WTC11 (cell line): ENCODE measurements at regions not wholly inside any gene's neighbourhood (a gene's known extent, or its start where the extent isn't known, plus 50 kb on each side); places are given as distances from the start of the nearest gene placed in this dataset.

ENCODE experiments used
- ATAC-seq: fragments of 200-7000 bp; cut with Tn5 transposase; 2 replicates; pipeline ENCODE4 v1.10.0; 2021; ENCODE audit warnings: mild to moderate bottlenecking, moderate library complexity
- CTCF ChIA-PET: fragments of 300-600 bp; sonication (Branson Sonifier 250); formaldehyde crosslinking; loops from one replicate; lab custom pipeline; 2021; ENCODE audit warnings: antibody characterized with exemption; lab: Charles Lee
- POLR2A ChIA-PET: fragments of 350-600 bp; sonication (Branson Sonifier 250); formaldehyde crosslinking; loops from one replicate; lab custom pipeline; 2021; ENCODE audit warnings: antibody characterized with exemption; lab: Charles Lee
- DNase-seq: peaks from one replicate; pipeline ENCODE4 v3.0.0; 2021; ENCODE audit warnings: low spot score
- H3K27ac Mint-ChIP-seq: 2 replicates; pipeline ENCODE4 v1.8.0; 2021; ENCODE audit warnings: mixed read lengths
- H3K27me3 Mint-ChIP-seq: 2 replicates; pipeline ENCODE4 v1.8.0; 2021; ENCODE audit warnings: low read depth, mild to moderate bottlenecking, moderate library complexity, mixed read lengths
- H3K36me3 Mint-ChIP-seq: 2 replicates; pipeline ENCODE4 v1.8.0; 2021; ENCODE audit warnings: mixed read lengths
- H3K4me1 Mint-ChIP-seq: 2 replicates; pipeline ENCODE4 v1.8.0; 2022; ENCODE audit warnings: mixed read lengths
- H3K4me3 Mint-ChIP-seq: 2 replicates; pipeline ENCODE4 v1.8.0; 2021; ENCODE audit warnings: mild to moderate bottlenecking, moderate library complexity, mixed read lengths
- H3K9me3 Mint-ChIP-seq: 2 replicates; pipeline ENCODE4 v1.8.0; 2021; ENCODE audit warnings: mixed read lengths
- ELF4 ChIP-seq: sonication (generic); formaldehyde crosslinking; IDR thresholded peaks from 2 replicates; pipeline ENCODE4 v1.8.1; 2022; ENCODE audit warnings: low read depth, mild to moderate bottlenecking, moderate library complexity, missing genetic modification reagents
- GABPB1 ChIP-seq: sonication (generic); formaldehyde crosslinking; IDR thresholded peaks from 2 replicates; pipeline ENCODE4 v1.8.1; 2023; ENCODE audit warnings: mild to moderate bottlenecking, missing genetic modification reagents
- JAZF1 ChIP-seq: fragments of 250-450 bp; sonication (Bioruptor Pico); IDR thresholded peaks from 2 replicates; pipeline ENCODE4 v1.9.0; 2021; ENCODE audit warnings: moderate library complexity, mild to moderate bottlenecking, inconsistent platforms
- JUN ChIP-seq: sonication (generic); formaldehyde crosslinking; IDR thresholded peaks from 2 replicates; pipeline ENCODE4 v1.8.0; 2023; ENCODE audit warnings: mild to moderate bottlenecking, missing genetic modification reagents
- KAT7 ChIP-seq: sonication (generic); formaldehyde crosslinking; IDR thresholded peaks from 2 replicates; pipeline ENCODE4 v1.8.1; 2023; ENCODE audit warnings: missing genetic modification reagents, mild to moderate bottlenecking, borderline replicate concordance
- NFYB ChIP-seq: sonication (generic); formaldehyde crosslinking; conservative IDR thresholded peaks from 2 replicates; pipeline ENCODE4 v1.8.0; 2022; ENCODE audit warnings: low read depth, missing genetic modification reagents
- PRRX2 ChIP-seq: fragments of 250-450 bp; sonication (Bioruptor Pico); IDR thresholded peaks from 2 replicates; pipeline ENCODE4 v1.8.0; 2021; ENCODE audit warnings: mild to moderate bottlenecking
- SMAD4 ChIP-seq: sonication (generic); formaldehyde crosslinking; IDR thresholded peaks from 2 replicates; pipeline ENCODE4 v1.8.0; 2022; ENCODE audit warnings: mild to moderate bottlenecking, missing genetic modification reagents
- SOX15 ChIP-seq: fragments of 250-450 bp; sonication (Bioruptor Pico); IDR thresholded peaks from 2 replicates; pipeline ENCODE4 v1.9.0; 2021; ENCODE audit warnings: mild to moderate bottlenecking
- SP1 ChIP-seq: sonication (generic); formaldehyde crosslinking; conservative IDR thresholded peaks from 2 replicates; pipeline ENCODE4 v1.8.1; 2022; ENCODE audit warnings: missing genetic modification reagents
- ZBTB21 ChIP-seq: sonication (generic); formaldehyde crosslinking; IDR thresholded peaks from 2 replicates; pipeline ENCODE4 v1.8.1; 2023; ENCODE audit warnings: mild to moderate bottlenecking, missing genetic modification reagents, borderline replicate concordance
- ZNF232 ChIP-seq: sonication (generic); formaldehyde crosslinking; IDR thresholded peaks from 2 replicates; pipeline ENCODE4 v1.8.0; 2022; ENCODE audit warnings: mild to moderate bottlenecking, missing genetic modification reagents
- ZNF671 ChIP-seq: fragments of 250-450 bp; sonication (Bioruptor Pico); IDR thresholded peaks from 2 replicates; pipeline ENCODE4 v1.8.0; 2021; ENCODE audit warnings: mild to moderate bottlenecking
- TF ChIP-seq, protein P1 (sequence below): sonication (generic); formaldehyde crosslinking; IDR thresholded peaks from 2 replicates; pipeline ENCODE4 v1.8.1; 2023; ENCODE audit warnings: mild to moderate bottlenecking, missing genetic modification reagents
- TF ChIP-seq, protein P2 (sequence below): sonication (generic); formaldehyde crosslinking; IDR thresholded peaks from 2 replicates; pipeline ENCODE4 v1.8.0; 2022; ENCODE audit warnings: mild to moderate bottlenecking, missing genetic modification reagents
- TF ChIP-seq, protein P3 (sequence below): fragments of 250-450 bp; sonication (Bioruptor Pico); IDR thresholded peaks from 2 replicates; pipeline ENCODE4 v1.9.0; 2021; ENCODE audit warnings: moderate library complexity, mild to moderate bottlenecking, inconsistent platforms, borderline replicate concordance
- TF ChIP-seq, protein P4 (sequence below): sonication (generic); formaldehyde crosslinking; IDR thresholded peaks from 2 replicates; pipeline ENCODE4 v1.8.1; 2022; ENCODE audit warnings: low read depth, mild to moderate bottlenecking, moderate library complexity, missing genetic modification reagents, borderline replicate concordance
- TF ChIP-seq, protein P5 (sequence below): sonication (generic); formaldehyde crosslinking; IDR thresholded peaks from 2 replicates; pipeline ENCODE4 v1.8.1; 2023; ENCODE audit warnings: mild to moderate bottlenecking, moderate library complexity, missing genetic modification reagents
- TF ChIP-seq, protein P6 (sequence below): sonication (generic); formaldehyde crosslinking; IDR thresholded peaks from 2 replicates; pipeline ENCODE4 v1.8.0; 2023; ENCODE audit warnings: missing genetic modification reagents, mild to moderate bottlenecking, borderline replicate concordance

DNA sequence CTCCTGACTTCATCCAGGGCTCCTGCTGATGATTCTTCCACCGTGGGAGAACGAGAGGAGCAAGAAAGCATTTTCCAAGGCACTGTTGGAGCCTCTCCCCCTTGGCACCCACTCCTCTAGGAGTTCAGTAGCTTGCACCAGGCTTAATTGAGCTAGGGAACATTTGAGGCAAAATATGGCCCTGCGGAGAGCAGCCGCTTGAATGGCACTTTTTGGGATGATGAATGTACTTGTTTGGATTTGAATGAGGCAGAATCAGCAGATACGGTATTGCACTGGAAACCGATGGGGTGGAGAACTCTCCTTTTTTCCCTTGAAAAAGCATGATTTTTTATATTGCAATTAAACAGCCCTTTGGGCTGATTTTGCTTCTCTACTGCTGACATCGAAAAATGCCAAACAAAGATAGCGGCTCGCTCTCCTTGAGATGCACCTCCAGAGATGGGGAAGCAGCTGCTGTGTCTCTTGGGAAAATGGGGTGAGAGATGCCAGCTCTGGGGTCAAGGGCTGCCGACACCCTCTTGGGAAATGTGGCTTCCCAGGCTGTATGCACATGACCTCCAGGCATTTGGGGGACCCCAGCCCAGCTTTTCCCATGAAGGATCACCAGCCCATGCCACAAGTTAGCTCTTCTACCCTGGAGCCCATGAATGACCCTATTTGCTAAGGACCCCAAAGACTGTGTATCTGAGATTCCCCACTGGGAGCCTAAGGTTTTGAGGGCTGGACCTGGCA, 55.4 kb upstream of the LRP8 start:
- Mint-ChIP-seq H3K27ac (no peak overlapping the region), H3K4me3 (no peak overlapping the region), H3K9me3 (peaks cover 13% of the 10 kb centered on the region), H3K27me3 (peaks cover 35% of the 10 kb centered on the region), H3K4me1 (peaks cover 3% of the 10 kb centered on the region), H3K36me3 (peaks cover 3% of the 10 kb centered on the region; the same call in 1 of the 2 replicates)
- DNase-seq = no peak
- ATAC-seq = no peak
- TF ChIP-seq, protein P1, sequence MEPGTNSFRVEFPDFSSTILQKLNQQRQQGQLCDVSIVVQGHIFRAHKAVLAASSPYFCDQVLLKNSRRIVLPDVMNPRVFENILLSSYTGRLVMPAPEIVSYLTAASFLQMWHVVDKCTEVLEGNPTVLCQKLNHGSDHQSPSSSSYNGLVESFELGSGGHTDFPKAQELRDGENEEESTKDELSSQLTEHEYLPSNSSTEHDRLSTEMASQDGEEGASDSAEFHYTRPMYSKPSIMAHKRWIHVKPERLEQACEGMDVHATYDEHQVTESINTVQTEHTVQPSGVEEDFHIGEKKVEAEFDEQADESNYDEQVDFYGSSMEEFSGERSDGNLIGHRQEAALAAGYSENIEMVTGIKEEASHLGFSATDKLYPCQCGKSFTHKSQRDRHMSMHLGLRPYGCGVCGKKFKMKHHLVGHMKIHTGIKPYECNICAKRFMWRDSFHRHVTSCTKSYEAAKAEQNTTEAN = no peak
- TF ChIP-seq SMAD4 (no peak), KAT7 (no peak), SP1 (CRISPR knock-in tag) (no peak), ZNF671 (CRISPR knock-in tag) (no peak), PRRX2 (CRISPR knock-in tag) (no peak), JAZF1 (no peak), SOX15 (CRISPR knock-in tag) (no peak), GABPB1 (no peak), ZNF232 (CRISPR knock-in tag) (no peak), ELF4 (CRISPR knock-in tag) (no peak), JUN (no peak), ZBTB21 (CRISPR knock-in tag) (no peak), NFYB (CRISPR knock-in tag) (no peak)
- TF ChIP-seq, protein P2, sequence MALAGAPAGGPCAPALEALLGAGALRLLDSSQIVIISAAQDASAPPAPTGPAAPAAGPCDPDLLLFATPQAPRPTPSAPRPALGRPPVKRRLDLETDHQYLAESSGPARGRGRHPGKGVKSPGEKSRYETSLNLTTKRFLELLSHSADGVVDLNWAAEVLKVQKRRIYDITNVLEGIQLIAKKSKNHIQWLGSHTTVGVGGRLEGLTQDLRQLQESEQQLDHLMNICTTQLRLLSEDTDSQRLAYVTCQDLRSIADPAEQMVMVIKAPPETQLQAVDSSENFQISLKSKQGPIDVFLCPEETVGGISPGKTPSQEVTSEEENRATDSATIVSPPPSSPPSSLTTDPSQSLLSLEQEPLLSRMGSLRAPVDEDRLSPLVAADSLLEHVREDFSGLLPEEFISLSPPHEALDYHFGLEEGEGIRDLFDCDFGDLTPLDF = no peak
- TF ChIP-seq, protein P3, sequence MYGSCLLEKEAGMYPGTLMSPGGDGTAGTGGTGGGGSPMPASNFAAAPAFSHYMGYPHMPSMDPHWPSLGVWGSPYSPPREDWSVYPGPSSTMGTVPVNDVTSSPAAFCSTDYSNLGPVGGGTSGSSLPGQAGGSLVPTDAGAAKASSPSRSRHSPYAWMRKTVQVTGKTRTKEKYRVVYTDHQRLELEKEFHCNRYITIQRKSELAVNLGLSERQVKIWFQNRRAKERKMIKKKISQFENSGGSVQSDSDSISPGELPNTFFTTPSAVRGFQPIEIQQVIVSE (CRISPR knock-in tag) = no peak
- TF ChIP-seq, protein P4, sequence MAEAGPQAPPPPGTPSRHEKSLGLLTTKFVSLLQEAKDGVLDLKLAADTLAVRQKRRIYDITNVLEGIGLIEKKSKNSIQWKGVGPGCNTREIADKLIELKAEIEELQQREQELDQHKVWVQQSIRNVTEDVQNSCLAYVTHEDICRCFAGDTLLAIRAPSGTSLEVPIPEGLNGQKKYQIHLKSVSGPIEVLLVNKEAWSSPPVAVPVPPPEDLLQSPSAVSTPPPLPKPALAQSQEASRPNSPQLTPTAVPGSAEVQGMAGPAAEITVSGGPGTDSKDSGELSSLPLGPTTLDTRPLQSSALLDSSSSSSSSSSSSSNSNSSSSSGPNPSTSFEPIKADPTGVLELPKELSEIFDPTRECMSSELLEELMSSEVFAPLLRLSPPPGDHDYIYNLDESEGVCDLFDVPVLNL (CRISPR knock-in tag) = no peak
- TF ChIP-seq, protein P5, sequence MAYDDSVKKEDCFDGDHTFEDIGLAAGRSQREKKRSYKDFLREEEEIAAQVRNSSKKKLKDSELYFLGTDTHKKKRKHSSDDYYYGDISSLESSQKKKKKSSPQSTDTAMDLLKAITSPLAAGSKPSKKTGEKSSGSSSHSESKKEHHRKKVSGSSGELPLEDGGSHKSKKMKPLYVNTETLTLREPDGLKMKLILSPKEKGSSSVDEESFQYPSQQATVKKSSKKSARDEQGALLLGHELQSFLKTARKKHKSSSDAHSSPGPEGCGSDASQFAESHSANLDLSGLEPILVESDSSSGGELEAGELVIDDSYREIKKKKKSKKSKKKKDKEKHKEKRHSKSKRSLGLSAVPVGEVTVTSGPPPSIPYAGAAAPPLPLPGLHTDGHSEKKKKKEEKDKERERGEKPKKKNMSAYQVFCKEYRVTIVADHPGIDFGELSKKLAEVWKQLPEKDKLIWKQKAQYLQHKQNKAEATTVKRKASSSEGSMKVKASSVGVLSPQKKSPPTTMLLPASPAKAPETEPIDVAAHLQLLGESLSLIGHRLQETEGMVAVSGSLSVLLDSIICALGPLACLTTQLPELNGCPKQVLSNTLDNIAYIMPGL = no peak
- TF ChIP-seq, protein P6, sequence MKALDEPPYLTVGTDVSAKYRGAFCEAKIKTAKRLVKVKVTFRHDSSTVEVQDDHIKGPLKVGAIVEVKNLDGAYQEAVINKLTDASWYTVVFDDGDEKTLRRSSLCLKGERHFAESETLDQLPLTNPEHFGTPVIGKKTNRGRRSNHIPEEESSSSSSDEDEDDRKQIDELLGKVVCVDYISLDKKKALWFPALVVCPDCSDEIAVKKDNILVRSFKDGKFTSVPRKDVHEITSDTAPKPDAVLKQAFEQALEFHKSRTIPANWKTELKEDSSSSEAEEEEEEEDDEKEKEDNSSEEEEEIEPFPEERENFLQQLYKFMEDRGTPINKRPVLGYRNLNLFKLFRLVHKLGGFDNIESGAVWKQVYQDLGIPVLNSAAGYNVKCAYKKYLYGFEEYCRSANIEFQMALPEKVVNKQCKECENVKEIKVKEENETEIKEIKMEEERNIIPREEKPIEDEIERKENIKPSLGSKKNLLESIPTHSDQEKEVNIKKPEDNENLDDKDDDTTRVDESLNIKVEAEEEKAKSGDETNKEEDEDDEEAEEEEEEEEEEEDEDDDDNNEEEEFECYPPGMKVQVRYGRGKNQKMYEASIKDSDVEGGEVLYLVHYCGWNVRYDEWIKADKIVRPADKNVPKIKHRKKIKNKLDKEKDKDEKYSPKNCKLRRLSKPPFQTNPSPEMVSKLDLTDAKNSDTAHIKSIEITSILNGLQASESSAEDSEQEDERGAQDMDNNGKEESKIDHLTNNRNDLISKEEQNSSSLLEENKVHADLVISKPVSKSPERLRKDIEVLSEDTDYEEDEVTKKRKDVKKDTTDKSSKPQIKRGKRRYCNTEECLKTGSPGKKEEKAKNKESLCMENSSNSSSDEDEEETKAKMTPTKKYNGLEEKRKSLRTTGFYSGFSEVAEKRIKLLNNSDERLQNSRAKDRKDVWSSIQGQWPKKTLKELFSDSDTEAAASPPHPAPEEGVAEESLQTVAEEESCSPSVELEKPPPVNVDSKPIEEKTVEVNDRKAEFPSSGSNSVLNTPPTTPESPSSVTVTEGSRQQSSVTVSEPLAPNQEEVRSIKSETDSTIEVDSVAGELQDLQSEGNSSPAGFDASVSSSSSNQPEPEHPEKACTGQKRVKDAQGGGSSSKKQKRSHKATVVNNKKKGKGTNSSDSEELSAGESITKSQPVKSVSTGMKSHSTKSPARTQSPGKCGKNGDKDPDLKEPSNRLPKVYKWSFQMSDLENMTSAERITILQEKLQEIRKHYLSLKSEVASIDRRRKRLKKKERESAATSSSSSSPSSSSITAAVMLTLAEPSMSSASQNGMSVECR (CRISPR knock-in tag) = no peak
- ChIA-PET CTCF (no interaction called here), POLR2A (no interaction called here)
